OCI-LY7 (cell line): ENCODE measurements at regions not wholly inside any gene's neighbourhood (a gene's known extent, or its start where the extent isn't known, plus 50 kb on each side); places are given as distances from the start of the nearest gene placed in this dataset.

Source experiments
- EZH2phosphoT487 ChIP-seq: fragments of 200-600 bp; sonication (generic); IDR thresholded peaks from 2 replicates; pipeline ENCODE4 v1.6.1; 2018; ENCODE audit warnings: low read depth, borderline replicate concordance, mild to moderate bottlenecking, mixed run types, antibody characterized with exemption, low read length, moderate library complexity, mixed read lengths
- TF ChIP-seq, protein P1 (sequence below): fragments of 200-600 bp; sonication (generic); conservative IDR thresholded peaks from 2 replicates; pipeline ENCODE4 v1.5.1; 2014; ENCODE audit warnings: mild to moderate bottlenecking, antibody characterized with exemption, low read length, moderate library complexity, mixed read lengths

DNA sequence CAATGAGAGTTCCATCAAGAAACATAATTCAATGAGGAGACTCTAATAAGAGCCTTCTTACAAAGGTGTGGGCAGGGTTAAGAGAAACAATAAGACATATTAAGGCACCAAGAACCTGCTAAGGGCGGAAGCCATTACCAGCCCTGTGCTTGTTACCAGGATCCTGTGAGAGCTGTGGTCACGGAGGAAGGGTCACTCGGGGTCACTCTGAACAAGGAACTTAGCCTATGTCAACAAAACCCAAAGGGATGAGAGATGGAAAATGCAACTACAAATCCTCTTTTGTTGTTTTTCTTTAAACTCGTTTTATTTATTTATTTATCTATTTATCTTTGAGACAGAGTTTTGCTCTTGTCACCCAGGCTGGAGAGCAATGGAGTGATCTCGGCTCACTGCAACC, 460.4 kb upstream of the CCDC196 start:
- TF ChIP-seq, protein P1, sequence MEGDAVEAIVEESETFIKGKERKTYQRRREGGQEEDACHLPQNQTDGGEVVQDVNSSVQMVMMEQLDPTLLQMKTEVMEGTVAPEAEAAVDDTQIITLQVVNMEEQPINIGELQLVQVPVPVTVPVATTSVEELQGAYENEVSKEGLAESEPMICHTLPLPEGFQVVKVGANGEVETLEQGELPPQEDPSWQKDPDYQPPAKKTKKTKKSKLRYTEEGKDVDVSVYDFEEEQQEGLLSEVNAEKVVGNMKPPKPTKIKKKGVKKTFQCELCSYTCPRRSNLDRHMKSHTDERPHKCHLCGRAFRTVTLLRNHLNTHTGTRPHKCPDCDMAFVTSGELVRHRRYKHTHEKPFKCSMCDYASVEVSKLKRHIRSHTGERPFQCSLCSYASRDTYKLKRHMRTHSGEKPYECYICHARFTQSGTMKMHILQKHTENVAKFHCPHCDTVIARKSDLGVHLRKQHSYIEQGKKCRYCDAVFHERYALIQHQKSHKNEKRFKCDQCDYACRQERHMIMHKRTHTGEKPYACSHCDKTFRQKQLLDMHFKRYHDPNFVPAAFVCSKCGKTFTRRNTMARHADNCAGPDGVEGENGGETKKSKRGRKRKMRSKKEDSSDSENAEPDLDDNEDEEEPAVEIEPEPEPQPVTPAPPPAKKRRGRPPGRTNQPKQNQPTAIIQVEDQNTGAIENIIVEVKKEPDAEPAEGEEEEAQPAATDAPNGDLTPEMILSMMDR = no peak
- TF ChIP-seq EZH2phosphoT487 = no peak
